DOHH2 (cell line): ENCODE measurements at regions not wholly inside any gene's neighbourhood (a gene's known extent, or its start where the extent isn't known, plus 50 kb on each side); places are given as distances from the start of the nearest gene placed in this dataset.

Experiments
- H3F3A ChIP-seq: fragments of 200-600 bp; sonication (generic), shearing (Covaris generic); 2 replicates; pipeline ENCODE4 v1.6.0; 2016; ENCODE audit warnings: antibody characterized with exemption, mild to moderate bottlenecking; ENCODE audit not compliant: control insufficient read depth, insufficient read depth
- H3K27ac ChIP-seq: fragments of 200-600 bp; sonication (generic); 2 replicates; pipeline ENCODE4 v1.5.1; 2014; ENCODE audit warnings: low read depth, mild to moderate bottlenecking, low read length, moderate library complexity
- H3K27me3 ChIP-seq: fragments of 200-600 bp; sonication (generic); 2 replicates; pipeline ENCODE4 v1.6.1; 2014; ENCODE audit warnings: mild to moderate bottlenecking, low read length, mixed read lengths; ENCODE audit not compliant: control insufficient read depth
- H3K36me3 ChIP-seq: fragments of 200-600 bp; sonication (generic); 2 replicates; pipeline ENCODE4 v1.6.1; 2014; ENCODE audit warnings: mild to moderate bottlenecking, low read length, moderate library complexity, mixed read lengths; ENCODE audit not compliant: control insufficient read depth
- H3K4me1 ChIP-seq: fragments of 200-600 bp; sonication (generic); 2 replicates; pipeline ENCODE4 v1.6.1; 2014; ENCODE audit warnings: mild to moderate bottlenecking, low read length, mixed read lengths; ENCODE audit not compliant: control insufficient read depth
- H3K4me2 ChIP-seq: fragments of 200-600 bp; sonication (generic); 2 replicates; pipeline ENCODE4 v1.6.0; 2014; ENCODE audit warnings: mild to moderate bottlenecking, low read length, moderate library complexity
- H3K4me3 ChIP-seq: fragments of 200-600 bp; sonication (generic); 2 replicates; pipeline ENCODE4 v1.5.1; 2014; ENCODE audit warnings: mild to moderate bottlenecking, low read length, mixed read lengths
- H3K79me2 ChIP-seq: fragments of 200-600 bp; sonication (generic); 2 replicates; pipeline ENCODE4 v1.6.1; 2014; ENCODE audit warnings: mild to moderate bottlenecking, low read length, mixed read lengths; ENCODE audit not compliant: control insufficient read depth
- H3K9me2 ChIP-seq: fragments of 200-600 bp; sonication (generic); replicated peaks from 2 replicates; pipeline ENCODE4 v1.6.1; 2014; ENCODE audit warnings: mild to moderate bottlenecking, low read length, mixed read lengths; ENCODE audit not compliant: control insufficient read depth
- H3K9me3 ChIP-seq: fragments of 200-600 bp; sonication (generic); 2 replicates; pipeline ENCODE4 v1.6.1; 2014; ENCODE audit warnings: antibody characterized with exemption, low read length, mixed read lengths; ENCODE audit not compliant: control insufficient read depth, insufficient read depth
- H4K20me1 ChIP-seq: fragments of 200-600 bp; sonication (generic); 2 replicates; pipeline ENCODE4 v1.6.0; 2014; ENCODE audit warnings: low read depth, mild to moderate bottlenecking, antibody characterized with exemption, low read length, moderate library complexity; ENCODE audit not compliant: control insufficient read depth, insufficient read depth
- EZH2phosphoT487 ChIP-seq: fragments of 200-600 bp; sonication (generic); IDR thresholded peaks from 2 replicates; pipeline ENCODE4 v1.6.1; 2017; ENCODE audit warnings: borderline replicate concordance, mild to moderate bottlenecking, antibody characterized with exemption, low read length, moderate library complexity, mixed read lengths
- TF ChIP-seq, protein P1 (sequence below): fragments of 200-600 bp; sonication (generic); IDR thresholded peaks from one replicate; pipeline ENCODE4 v1.5.1; 2014; ENCODE audit warnings: antibody characterized with exemption, mild to moderate bottlenecking, low read depth, low read length; ENCODE audit not compliant: poor library complexity, severe bottlenecking

DNA sequence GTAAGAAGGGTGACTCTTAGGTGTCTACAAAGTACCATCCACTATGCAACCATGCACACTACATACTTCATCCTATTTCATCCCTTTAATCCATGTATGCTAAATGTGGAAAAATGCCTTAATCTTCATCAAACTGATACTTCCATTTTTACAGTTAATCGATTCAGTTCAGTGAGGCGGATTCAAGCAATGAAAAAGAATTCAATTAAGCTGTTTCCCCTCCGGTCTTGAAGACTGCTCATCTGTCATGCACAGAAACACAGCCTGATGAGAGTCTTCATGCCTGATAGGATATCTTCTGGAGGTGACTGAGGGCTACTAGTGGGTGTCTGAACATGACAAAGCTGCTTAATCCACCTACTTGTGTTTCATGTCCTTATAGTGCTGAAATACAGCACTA lies 270.6 kb upstream of the ALCAM start:
- Histone ChIP-seq H3K4me2 (no peak overlapping the region), H3K36me3 (no peaks in the 10 kb centered on the region), H3K27ac (no peak overlapping the region), H3F3A (no peaks in the 10 kb centered on the region), H4K20me1 (no peaks in the 10 kb centered on the region), H3K4me1 (no peaks in the 10 kb centered on the region), H3K4me3 (no peak overlapping the region), H3K9me3 (no peaks in the 10 kb centered on the region; the same call in 1 of the 2 replicates), H3K27me3 (no peaks in the 10 kb centered on the region), H3K9me2 (no peaks in the 10 kb centered on the region), H3K79me2 (no peaks in the 10 kb centered on the region)
- TF ChIP-seq, protein P1, sequence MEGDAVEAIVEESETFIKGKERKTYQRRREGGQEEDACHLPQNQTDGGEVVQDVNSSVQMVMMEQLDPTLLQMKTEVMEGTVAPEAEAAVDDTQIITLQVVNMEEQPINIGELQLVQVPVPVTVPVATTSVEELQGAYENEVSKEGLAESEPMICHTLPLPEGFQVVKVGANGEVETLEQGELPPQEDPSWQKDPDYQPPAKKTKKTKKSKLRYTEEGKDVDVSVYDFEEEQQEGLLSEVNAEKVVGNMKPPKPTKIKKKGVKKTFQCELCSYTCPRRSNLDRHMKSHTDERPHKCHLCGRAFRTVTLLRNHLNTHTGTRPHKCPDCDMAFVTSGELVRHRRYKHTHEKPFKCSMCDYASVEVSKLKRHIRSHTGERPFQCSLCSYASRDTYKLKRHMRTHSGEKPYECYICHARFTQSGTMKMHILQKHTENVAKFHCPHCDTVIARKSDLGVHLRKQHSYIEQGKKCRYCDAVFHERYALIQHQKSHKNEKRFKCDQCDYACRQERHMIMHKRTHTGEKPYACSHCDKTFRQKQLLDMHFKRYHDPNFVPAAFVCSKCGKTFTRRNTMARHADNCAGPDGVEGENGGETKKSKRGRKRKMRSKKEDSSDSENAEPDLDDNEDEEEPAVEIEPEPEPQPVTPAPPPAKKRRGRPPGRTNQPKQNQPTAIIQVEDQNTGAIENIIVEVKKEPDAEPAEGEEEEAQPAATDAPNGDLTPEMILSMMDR: no peak
- no peak for TF ChIP-seq EZH2phosphoT487

DNA sequence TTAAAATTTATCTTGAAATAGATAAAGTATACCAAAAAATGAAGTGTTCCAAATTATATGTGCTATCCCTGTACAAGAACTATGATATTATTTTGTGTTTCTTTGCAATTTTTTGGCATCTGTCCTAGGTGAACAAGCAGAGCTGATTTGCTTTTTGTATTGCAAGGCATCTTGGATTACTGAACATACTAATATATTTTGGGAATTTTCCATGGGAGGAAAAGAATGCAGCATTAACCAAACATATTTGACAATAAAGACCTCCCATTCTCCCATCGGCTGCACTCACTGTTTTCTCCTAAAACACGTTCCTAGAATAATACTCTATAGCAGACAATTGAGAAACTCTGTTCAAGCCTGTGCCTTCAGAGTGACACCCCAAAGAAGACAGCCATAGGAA lies 265.1 kb upstream of the ALCAM start:
- Histone ChIP-seq H4K20me1 (no peaks in the 10 kb centered on the region), H3K9me3 (no peaks in the 10 kb centered on the region), H3K36me3 (no peaks in the 10 kb centered on the region), H3K79me2 (no peaks in the 10 kb centered on the region), H3K4me2 (no peak overlapping the region), H3F3A (no peaks in the 10 kb centered on the region), H3K4me1 (no peaks in the 10 kb centered on the region), H3K9me2 (no peaks in the 10 kb centered on the region), H3K27me3 (no peaks in the 10 kb centered on the region), H3K27ac (no peak overlapping the region), H3K4me3 (no peak overlapping the region)
- TF ChIP-seq, protein P1: no peak
- no peak for TF ChIP-seq EZH2phosphoT487

GRCh38 chr3:105103139-105103538 lies 263.6 kb upstream of the ALCAM start:
- Histone ChIP-seq H3K9me3 (no peaks in the 10 kb centered on the region), H3K27ac (no peak overlapping the region), H3K4me1 (no peaks in the 10 kb centered on the region), H3F3A (no peaks in the 10 kb centered on the region), H3K9me2 (no peaks in the 10 kb centered on the region), H3K79me2 (no peaks in the 10 kb centered on the region), H3K4me3 (no peak overlapping the region), H4K20me1 (no peaks in the 10 kb centered on the region), H3K27me3 (no peaks in the 10 kb centered on the region), H3K4me2 (no peak overlapping the region), H3K36me3 (no peaks in the 10 kb centered on the region)
- TF ChIP-seq, protein P1: no peak
- no peak for TF ChIP-seq EZH2phosphoT487

- no peaks in the 10 kb centered on the region for H3F3A ChIP-seq
- no peaks in the 10 kb centered on the region for H3K79me2 ChIP-seq
- H3K4me3 ChIP-seq: no peak overlapping the region
- no peaks in the 10 kb centered on the region for H3K4me1 ChIP-seq
- no peaks in the 10 kb centered on the region for H3K36me3 ChIP-seq
- no peak overlapping the region for H3K27ac ChIP-seq
- TF ChIP-seq, protein P1: no peak
- no peak for TF ChIP-seq EZH2phosphoT487
- no peaks in the 10 kb centered on the region for H4K20me1 ChIP-seq
- no peak overlapping the region for H3K4me2 ChIP-seq
- no peaks in the 10 kb centered on the region for H3K9me2 ChIP-seq
- no peaks in the 10 kb centered on the region for H3K27me3 ChIP-seq
- H3K9me3 ChIP-seq: no peaks in the 10 kb centered on the region
These were observed 257.9 kb upstream of the ALCAM start for GRCh38 chr3:105108823-105109222.
